Left cardiac atrium (tissue), 4 donors: ENCODE measurements at regions not wholly inside any gene's neighbourhood (a gene's known extent, or its start where the extent isn't known, plus 50 kb on each side); places are given as distances from the start of the nearest gene placed in this dataset.
A peak's percentile ranks its signal among the peaks of the same experiment; 100 is the strongest.

Source experiments
- ATAC-seq, 2 donors: fragments of 200-7000 bp; cut with Tn5 transposase; one replicate each; pipeline ENCODE4 v1.9.1; 2020; ENCODE audit warnings: mild to moderate bottlenecking in 2 of 2, moderate library complexity in 2 of 2
- DNase-seq: peaks from one replicate; pipeline ENCODE4 v3.0.0-alpha.2; 2020
- intact Hi-C, 2 donors: fragments of 100-400 bp; cut with DNase I; formaldehyde crosslinking; loops; one replicate each; pipeline versions ENCODE4 v1.14.1 to v1.15.1; 2022 to 2023
- donor health status: DM: no; HTN: yes; CAD: no.
- donor health status: DM: no; HTN: yes; CAD: no; lungs with severe emphysema.
- donor health status: DM: yes; HTN: yes; CAD: no.
- donor health status: Dilated cardiomyopathy.

GRCh38 chrY:17259497-17259896 lies 620.5 kb downstream of the CDY2B start:
- ATAC-seq (no peak), DNase-seq (no peak)
- intact Hi-C loops: no loop called here

- ATAC-seq (no peak), DNase-seq (no peak)
- intact Hi-C loops: no loop called here
Measured at GRCh38 chrY:17238406-17238805, 641.6 kb downstream of the CDY2B start.

- ATAC-seq (no peak), DNase-seq (no peak)
- intact Hi-C loops: no loop called here
Measured at GRCh38 chrY:17235769-17236168, 644.3 kb downstream of the CDY2B start.

- no peak for ATAC-seq
- DNase-seq: no peak
- intact Hi-C loops: no loop called here
Measured at GRCh38 chrY:17233435-17234109, 646.4 kb downstream of the CDY2B start.

- no peak for ATAC-seq
- intact Hi-C loops: no loop called here
- DNase-seq: no peak
Measured at GRCh38 chrY:17231994-17232393, 648.0 kb downstream of the CDY2B start.

GRCh38 chrY:17223502-17223901 lies 656.5 kb downstream of the CDY2B start:
- no peak for DNase-seq
- no peak for ATAC-seq
- intact Hi-C loops: no loop called here

- DNase-seq (no peak), ATAC-seq (no peak)
- intact Hi-C loops: no loop called here
Measured at GRCh38 chrY:17202395-17202794, 677.6 kb downstream of the CDY2B start.

- intact Hi-C loops: no loop called here
- no peak for DNase-seq
Measured at GRCh38 chrY:17184299-17184698, 695.7 kb downstream of the CDY2B start.

GRCh38 chrY:17166881-17167280 lies 713.1 kb downstream of the CDY2B start:
- intact Hi-C loops: no loop called here
- no peak for ATAC-seq
- DNase-seq: no peak

More at GRCh38 chrY:17184299-17184698, 695.7 kb downstream of the CDY2B start:
- no peak for ATAC-seq

- intact Hi-C loops: no loop called here
- ATAC-seq: no peak
- DNase-seq: no peak
Measured at GRCh38 chrY:17122166-17122565, 757.9 kb downstream of the CDY2B start.

GRCh38 chrY:17085303-17085702 lies 794.7 kb downstream of the CDY2B start:
- ATAC-seq (no peak), DNase-seq (no peak)
- intact Hi-C loops: no loop called here

- ATAC-seq (no peak), DNase-seq (no peak)
- intact Hi-C loops: no loop called here
Measured at GRCh38 chrY:17079887-17080286, 800.1 kb downstream of the CDY2B start.

- ATAC-seq: peak in 1 of 2 donors; percentile 72
- DNase-seq: no peak
- intact Hi-C loops: no loop called here
Measured at GRCh38 chrY:17067307-17067706, 812.7 kb downstream of the CDY2B start.

- ATAC-seq (no peak), DNase-seq (no peak)
- intact Hi-C loops: no loop called here
Measured at GRCh38 chrY:17053041-17053440, 827.0 kb downstream of the CDY2B start.

- ATAC-seq (no peak), DNase-seq (no peak)
- intact Hi-C loops: no loop called here
Measured at GRCh38 chrY:17050374-17050773, 829.6 kb downstream of the CDY2B start.

- intact Hi-C loops: no loop called here
- no peak for DNase-seq
- no peak for ATAC-seq
Measured at GRCh38 chrY:17045124-17045523, 834.9 kb downstream of the CDY2B start.

GRCh38 chrY:17044723-17045122 lies 835.3 kb downstream of the CDY2B start:
- no peak for DNase-seq
- ATAC-seq: no peak
- intact Hi-C loops: no loop called here

- intact Hi-C loops: no loop called here
- no peak for DNase-seq
- ATAC-seq: no peak
Measured at GRCh38 chrY:17044272-17044671, 835.7 kb downstream of the CDY2B start.

GRCh38 chrY:17038439-17038838 lies 841.6 kb downstream of the CDY2B start:
- ATAC-seq (no peak), DNase-seq (no peak)
- intact Hi-C loops: no loop called here

GRCh38 chrY:17018126-17018525 lies 861.9 kb downstream of the CDY2B start:
- no peak for DNase-seq
- no peak for ATAC-seq
- intact Hi-C loops: no loop called here

GRCh38 chrY:16993551-16993950 lies 886.5 kb downstream of the CDY2B start:
- DNase-seq: no peak
- intact Hi-C loops: no loop called here
- ATAC-seq: no peak

GRCh38 chrY:16981776-16982175 lies 898.2 kb downstream of the CDY2B start:
- DNase-seq: no peak
- intact Hi-C loops: no loop called here
- no peak for ATAC-seq
